ENCODE measurements at regions not wholly inside any gene's neighbourhood (a gene's known extent, or its start where the extent isn't known, plus 50 kb on each side); places are given as distances from the start of the nearest gene placed in this dataset.

- TF ChIP-seq PBX2 (CRISPR knock-in tag; IDR thresholded peaks at IDR 0.05; ENCODE audit: low read depth), result no peak
- no peak for TF ChIP-seq PBX2 (tag; conservative IDR thresholded peaks at IDR 0.05; ENCODE audit: low read depth)
- peak; percentile 61; the same call in 1 of the 2 replicates for TF ChIP-seq CC2D1A (IDR thresholded peaks at IDR 0.05)
- no peak for TF ChIP-seq RAD21 (CRISPR knock-in tag; conservative IDR thresholded peaks at IDR 0.05 in 1 of 2, IDR thresholded peaks at IDR 0.05 in 1 of 2)
- peak; percentile 85 for TF ChIP-seq NR2C1 (IDR thresholded peaks at IDR 0.05)
- TF ChIP-seq NR2C1 (tag; IDR thresholded peaks at IDR 0.05), result peak; percentile 85
- peak; percentile 91 for TF ChIP-seq SMARCA4 (IDR thresholded peaks at IDR 0.05)
- peak; percentile 86 for TF ChIP-seq TEAD4 (IDR thresholded peaks at IDR 0.05; ENCODE audit: low read length)
- TF ChIP-seq TEAD4 (CRISPR knock-in tag; IDR thresholded peaks at IDR 0.05; ENCODE audit: borderline replicate concordance), result no peak
- TF ChIP-seq MEIS2 (IDR thresholded peaks at IDR 0.05; ENCODE audit: partially characterized antibody), result no peak
- peak; percentile 66 for TF ChIP-seq ZNF589 (CRISPR knock-in tag; IDR thresholded peaks at IDR 0.05; ENCODE audit: low read depth)
- TF ChIP-seq KDM5B (IDR thresholded peaks at IDR 0.05; ENCODE audit: insufficient replicate concordance, low read depth, low read length), result no peak
- no peak for TF ChIP-seq ADNP (tag; IDR thresholded peaks at IDR 0.05)
- TF ChIP-seq ESRRB (CRISPR knock-in tag; IDR thresholded peaks at IDR 0.05; ENCODE audit: borderline replicate concordance), result no peak
- TF ChIP-seq ESRRA (IDR thresholded peaks at IDR 0.05; ENCODE audit: borderline replicate concordance, low read depth), result no peak
- peak; percentile 61; the same call in 1 of the 2 replicates for TF ChIP-seq JUND (IDR thresholded peaks at IDR 0.05; ENCODE audit: borderline replicate concordance, low read depth, low read length)
- TF ChIP-seq JUND (tag; IDR thresholded peaks at IDR 0.05; ENCODE audit: borderline replicate concordance, low read depth, low read length), result peak; percentile 80; the same call in 2 of the 3 replicates
- 0 out of 2 replicates have a peak, but pooled peaks have one; percentile 30 for TF ChIP-seq RBFOX2 (IDR thresholded peaks at IDR 0.05; ENCODE audit: low read depth, low read length)
- no peak for TF ChIP-seq CREB3 (tag; conservative IDR thresholded peaks at IDR 0.05; ENCODE audit: low read depth)
- 0 out of 2 replicates have a peak, but pooled peaks have one; percentile 29 for TF ChIP-seq CBX1 (IDR thresholded peaks at IDR 0.05; ENCODE audit: low read depth)
- peak; percentile 88 for TF ChIP-seq CBFA2T3 (IDR thresholded peaks at IDR 0.05)
- TF ChIP-seq CEBPB (tag; IDR thresholded peaks at IDR 0.05), result peak; percentile 98
- TF ChIP-seq CBFA2T2 (conservative IDR thresholded peaks at IDR 0.05), result peak; percentile 85
- TF ChIP-seq USF1 (CRISPR knock-in tag; IDR thresholded peaks at IDR 0.05), result no peak
These were observed 998.6 kb upstream of the NCAM2 start (continued) for GRCh38 chr21:19999369-20000272.

Data from K562 (cell line).